ENCODE measurements at regions not wholly inside any gene's neighbourhood (a gene's known extent, or its start where the extent isn't known, plus 50 kb on each side); places are given as distances from the start of the nearest gene placed in this dataset.

DNA sequence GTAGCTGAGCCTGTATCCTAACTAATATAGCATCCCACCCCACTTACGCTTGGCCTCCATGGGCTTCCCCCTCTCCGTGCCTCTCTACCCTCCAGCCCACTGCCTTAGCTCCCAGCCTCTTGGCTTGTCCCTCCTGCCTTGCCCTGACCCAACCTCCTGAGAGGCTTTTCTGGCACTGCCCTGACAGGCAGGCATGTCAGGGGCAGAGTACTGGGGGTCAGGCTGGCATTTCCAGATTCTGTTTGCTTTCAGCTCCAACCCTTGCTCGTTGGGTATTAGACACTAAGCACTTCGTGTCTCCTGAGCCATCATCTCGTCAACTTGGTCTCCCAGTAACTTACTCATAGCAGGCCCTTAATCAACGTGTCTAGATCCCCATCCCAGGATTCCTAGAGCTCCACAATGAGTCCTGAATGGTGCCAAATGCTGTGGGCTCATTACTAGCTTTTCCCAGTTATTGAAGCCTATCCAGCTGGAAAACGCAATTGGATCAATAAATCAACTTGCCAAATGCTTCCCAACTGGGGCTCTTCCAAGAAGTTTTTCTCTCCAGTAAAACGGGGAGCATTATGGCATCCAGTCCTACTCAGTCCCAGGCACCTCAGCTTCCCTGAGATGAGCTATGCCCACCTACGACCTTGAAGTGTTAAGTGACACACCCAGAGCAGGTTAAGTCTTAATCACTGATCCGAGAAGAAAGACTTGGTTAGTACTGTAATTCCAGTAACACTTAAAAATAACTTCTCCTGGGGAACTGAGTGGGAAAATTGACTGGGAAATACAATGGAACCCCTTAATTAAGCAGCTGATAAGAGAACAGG, 78.5 kb upstream of the DLG1 start:
- peaks cover 2% of the 10 kb centered on the region for H3K27me3 Mint-ChIP-seq (ENCODE audit: low read depth)
- H3K4me1 Mint-ChIP-seq (ENCODE audit: low read depth): no peaks in the 10 kb centered on the region
- H3K9me3 Mint-ChIP-seq: no peaks in the 10 kb centered on the region
- no peak for ATAC-seq
- H3K36me3 Mint-ChIP-seq (ENCODE audit: insufficient read depth): no peaks in the 10 kb centered on the region
- H3K4me3 Mint-ChIP-seq: no peak overlapping the region
- DNase-seq: no peak

DNA sequence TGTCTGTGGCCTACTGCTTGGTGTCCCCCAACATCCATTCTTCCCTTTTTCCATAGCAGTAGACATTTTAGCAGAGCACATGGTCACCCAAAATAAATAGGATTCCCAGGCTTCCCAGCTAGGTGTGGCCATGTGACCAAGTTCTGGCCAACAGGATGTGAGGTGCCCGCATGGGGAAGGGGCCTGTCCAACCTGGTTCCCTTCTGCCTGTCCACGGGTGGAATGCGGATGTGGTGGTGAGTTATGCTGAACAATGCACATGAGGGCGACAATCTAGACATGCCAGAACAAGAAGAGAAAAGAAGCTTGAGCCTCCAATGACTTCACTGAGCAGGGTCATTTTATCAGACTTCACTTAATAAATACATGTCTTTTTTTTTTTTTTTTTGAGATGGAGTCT, 77.6 kb upstream of the DLG1 start:
- Mint-ChIP-seq H3K4me3 (no peak overlapping the region), H3K27me3 (ENCODE audit: low read depth) (peaks cover 2% of the 10 kb centered on the region), H3K4me1 (ENCODE audit: low read depth) (no peaks in the 10 kb centered on the region), H3K36me3 (ENCODE audit: insufficient read depth) (no peaks in the 10 kb centered on the region), H3K9me3 (no peaks in the 10 kb centered on the region)
- ATAC-seq (no peak), DNase-seq (no peak)

- H3K36me3 Mint-ChIP-seq (ENCODE audit: insufficient read depth): no peaks in the 10 kb centered on the region
- H3K4me1 Mint-ChIP-seq (ENCODE audit: low read depth): no peaks in the 10 kb centered on the region
- peaks cover 2% of the 10 kb centered on the region for H3K27me3 Mint-ChIP-seq (ENCODE audit: low read depth)
- ATAC-seq (no peak), DNase-seq (no peak)
- H3K9me3 Mint-ChIP-seq: no peaks in the 10 kb centered on the region
- no peak overlapping the region for H3K4me3 Mint-ChIP-seq
Measured at GRCh38 chr3:197375001-197375441, 76.6 kb upstream of the DLG1 start.

- H3K27me3 Mint-ChIP-seq (ENCODE audit: low read depth): peaks cover 4% of the 10 kb centered on the region
- H3K4me1 Mint-ChIP-seq (ENCODE audit: low read depth): no peaks in the 10 kb centered on the region
- no peaks in the 10 kb centered on the region for H3K36me3 Mint-ChIP-seq (ENCODE audit: insufficient read depth)
- DNase-seq (no peak), ATAC-seq (no peak)
- H3K9me3 Mint-ChIP-seq: no peaks in the 10 kb centered on the region
- no peak overlapping the region for H3K4me3 Mint-ChIP-seq
Measured at GRCh38 chr3:197373096-197373495, 74.7 kb upstream of the DLG1 start.

- no peaks in the 10 kb centered on the region for H3K9me3 Mint-ChIP-seq
- ATAC-seq: no peak
- peaks cover 4% of the 10 kb centered on the region for H3K27me3 Mint-ChIP-seq (ENCODE audit: low read depth)
- H3K36me3 Mint-ChIP-seq (ENCODE audit: insufficient read depth): no peaks in the 10 kb centered on the region
- H3K4me3 Mint-ChIP-seq: no peak overlapping the region
- H3K4me1 Mint-ChIP-seq (ENCODE audit: low read depth): no peaks in the 10 kb centered on the region
- DNase-seq: no peak
Measured at GRCh38 chr3:197372047-197372661, 73.7 kb upstream of the DLG1 start.

DNA sequence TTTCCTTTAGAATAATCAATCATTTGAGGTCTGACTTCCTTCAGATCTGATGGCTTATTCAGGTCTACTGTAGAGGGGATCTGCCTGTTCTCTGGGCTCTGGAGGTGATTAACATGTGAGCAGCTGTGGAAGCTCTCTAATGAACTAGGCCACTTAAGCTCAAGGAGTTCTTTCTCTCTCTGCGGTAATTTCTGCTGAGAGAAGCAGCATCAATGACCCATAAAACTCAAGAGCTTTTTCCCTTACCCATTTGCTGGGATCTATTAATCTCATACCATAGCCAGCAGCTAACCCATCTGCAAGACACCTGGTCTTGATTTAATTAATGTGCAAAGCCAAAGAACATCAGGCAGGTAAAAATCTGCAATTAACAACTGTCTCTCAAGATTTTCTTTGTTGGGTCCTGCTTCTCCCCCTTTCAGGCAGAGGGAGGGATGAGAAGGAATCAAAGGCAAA, 73.2 kb upstream of the DLG1 start:
- Mint-ChIP-seq H3K36me3 (ENCODE audit: insufficient read depth) (no peaks in the 10 kb centered on the region), H3K27me3 (ENCODE audit: low read depth) (peaks cover 4% of the 10 kb centered on the region), H3K4me1 (ENCODE audit: low read depth) (no peaks in the 10 kb centered on the region), H3K9me3 (no peaks in the 10 kb centered on the region), H3K4me3 (no peak overlapping the region)
- DNase-seq: no peak
- no peak for ATAC-seq

DNA sequence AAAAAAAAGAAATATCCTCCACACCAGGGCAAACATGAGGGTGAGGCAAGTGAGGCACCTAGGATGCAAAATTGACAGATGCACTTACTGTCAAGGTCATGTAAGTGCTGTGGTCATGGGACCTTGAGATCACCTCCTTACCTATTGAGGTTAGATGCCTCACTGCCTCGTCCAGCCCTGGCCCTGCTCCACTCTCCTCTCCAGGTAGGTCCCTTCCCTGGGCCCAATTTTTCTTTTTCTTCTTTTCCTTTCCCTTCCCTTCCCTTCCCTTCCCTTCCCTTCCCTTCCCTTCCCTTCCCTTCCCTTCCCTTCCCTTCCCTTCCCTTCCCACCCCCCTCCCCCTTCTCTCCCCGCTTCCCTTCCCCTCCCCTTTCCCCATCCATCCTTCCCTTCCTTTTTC, 71.1 kb upstream of the DLG1 start:
- H3K36me3 Mint-ChIP-seq (ENCODE audit: insufficient read depth): no peaks in the 10 kb centered on the region
- H3K4me3 Mint-ChIP-seq: no peak overlapping the region
- no peaks in the 10 kb centered on the region for H3K9me3 Mint-ChIP-seq
- no peaks in the 10 kb centered on the region for H3K4me1 Mint-ChIP-seq (ENCODE audit: low read depth)
- DNase-seq (no peak), ATAC-seq (no peak)
- H3K27me3 Mint-ChIP-seq (ENCODE audit: low read depth): peaks cover 10% of the 10 kb centered on the region

DNA sequence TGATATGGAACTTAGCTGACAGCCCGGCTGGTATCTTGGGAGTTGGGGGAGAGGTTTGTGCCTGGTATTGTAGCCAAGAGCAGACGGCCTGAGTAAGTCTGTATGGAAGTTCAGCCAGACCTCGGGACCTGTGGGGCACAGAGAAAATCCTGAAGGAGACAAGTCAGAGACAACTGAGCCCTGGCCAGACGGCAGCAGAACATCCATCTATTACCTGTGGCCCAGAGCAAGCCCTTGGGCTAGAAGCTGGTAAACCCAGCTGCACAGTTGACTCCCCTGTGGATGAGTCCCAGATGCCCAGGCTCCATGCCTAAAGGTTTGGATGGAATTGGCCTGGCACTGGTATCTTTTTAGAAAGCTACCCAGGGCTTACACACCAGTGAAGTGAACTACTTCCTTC, 70.4 kb upstream of the DLG1 start:
- Mint-ChIP-seq H3K4me3 (no peak overlapping the region), H3K27me3 (ENCODE audit: low read depth) (peaks cover 10% of the 10 kb centered on the region), H3K9me3 (no peaks in the 10 kb centered on the region), H3K4me1 (ENCODE audit: low read depth) (no peaks in the 10 kb centered on the region), H3K36me3 (ENCODE audit: insufficient read depth) (no peaks in the 10 kb centered on the region)
- ATAC-seq: no peak
- no peak for DNase-seq

DNA sequence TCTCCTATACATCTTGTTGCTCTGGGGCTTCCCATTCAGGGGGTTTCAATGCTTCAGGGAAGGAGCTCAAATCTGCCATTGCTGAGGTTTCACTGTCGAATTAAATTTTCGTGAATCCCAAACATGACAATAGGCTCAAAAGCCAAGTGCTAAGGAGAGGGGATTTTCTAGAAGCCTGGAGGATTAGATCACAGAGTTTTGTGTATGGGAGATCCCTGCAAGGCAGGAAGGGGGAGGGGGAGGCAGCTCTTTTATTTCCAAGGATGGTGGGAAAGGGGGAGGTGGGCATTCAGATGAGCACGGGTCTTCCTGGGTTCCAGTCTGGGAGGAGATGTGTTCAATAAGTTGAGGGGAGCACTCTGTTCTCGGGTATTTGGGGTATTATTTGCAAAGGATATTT, 69.9 kb upstream of the DLG1 start:
- Mint-ChIP-seq H3K4me1 (ENCODE audit: low read depth) (no peaks in the 10 kb centered on the region), H3K27me3 (ENCODE audit: low read depth) (peaks cover 10% of the 10 kb centered on the region), H3K9me3 (no peaks in the 10 kb centered on the region), H3K4me3 (no peak overlapping the region), H3K36me3 (ENCODE audit: insufficient read depth) (no peaks in the 10 kb centered on the region)
- DNase-seq (no peak), ATAC-seq (no peak)

DNA sequence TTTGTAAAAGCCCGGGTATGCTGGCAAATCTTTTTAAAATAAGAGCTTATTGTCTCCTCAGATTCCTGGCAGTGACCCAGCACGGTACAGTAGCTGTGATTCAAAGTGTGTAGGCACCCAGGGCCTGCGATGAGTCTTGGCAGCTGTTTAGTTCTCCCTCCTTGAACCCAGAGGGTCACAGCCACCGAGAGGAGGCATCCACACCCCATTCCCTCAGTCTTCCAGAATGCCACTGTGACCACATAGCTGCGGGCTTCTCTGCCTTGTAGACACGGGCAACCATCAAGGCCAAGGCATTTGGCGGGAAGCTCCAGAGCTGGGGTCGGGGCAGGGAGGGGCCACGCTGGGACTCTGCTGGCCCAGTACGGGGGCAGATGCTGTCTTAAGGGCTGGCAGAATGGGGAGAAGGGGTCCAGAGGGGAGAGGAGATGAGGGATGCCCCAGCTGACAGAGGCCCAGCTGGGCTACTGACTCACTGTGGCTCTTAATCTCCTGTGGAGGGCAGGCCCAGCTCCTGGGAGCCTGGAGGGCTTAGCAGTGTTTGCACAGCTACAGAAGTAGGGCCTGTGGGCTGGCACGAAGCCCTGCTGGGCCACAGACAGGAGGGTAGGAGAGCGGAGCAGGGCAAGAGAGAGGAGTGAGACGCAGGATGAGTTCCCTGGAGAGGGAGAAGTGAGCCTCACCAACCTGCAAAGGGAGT, 68.8 kb upstream of the DLG1 start:
- H3K4me3 Mint-ChIP-seq: no peak overlapping the region
- no peak for ATAC-seq
- no peak for DNase-seq
- no peaks in the 10 kb centered on the region for H3K4me1 Mint-ChIP-seq (ENCODE audit: low read depth)
- peaks cover 10% of the 10 kb centered on the region for H3K27me3 Mint-ChIP-seq (ENCODE audit: low read depth)
- H3K9me3 Mint-ChIP-seq: no peaks in the 10 kb centered on the region
- no peaks in the 10 kb centered on the region for H3K36me3 Mint-ChIP-seq (ENCODE audit: insufficient read depth)

DNA sequence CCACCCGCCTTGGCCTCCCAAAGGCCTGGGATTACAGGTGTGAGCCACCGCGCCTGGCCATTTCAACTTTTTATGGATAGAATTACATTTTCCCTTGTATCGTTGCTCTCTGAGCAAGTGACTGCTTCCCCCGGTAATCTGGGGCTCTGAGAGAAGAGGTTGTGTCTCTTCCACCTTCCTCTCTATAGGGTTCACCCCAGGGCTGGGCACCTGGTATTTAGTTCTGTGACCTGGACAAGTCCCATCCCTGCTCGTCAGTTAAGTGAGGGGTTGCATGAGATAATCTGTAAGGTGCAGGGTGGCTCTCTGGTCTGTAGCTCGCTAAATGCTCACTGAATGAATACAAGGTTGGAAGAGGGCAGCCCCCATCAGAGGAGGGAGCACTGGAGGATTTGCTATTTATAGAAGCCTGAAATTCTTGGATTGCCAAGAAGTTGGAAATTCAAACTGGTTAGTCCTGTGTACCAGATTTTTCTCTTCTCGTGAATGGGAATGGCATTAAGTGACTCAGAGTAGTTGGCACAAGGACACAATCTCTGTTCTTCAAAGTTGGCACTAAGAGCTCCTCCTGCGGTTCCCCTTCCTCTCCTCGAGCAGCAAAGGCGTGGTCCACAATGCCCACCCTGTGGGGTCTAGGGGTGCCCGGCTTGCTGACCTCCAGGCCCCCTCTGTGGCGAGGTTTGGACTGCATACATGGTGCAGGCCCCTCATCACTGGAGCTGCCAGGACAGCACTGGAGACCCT, 68.1 kb upstream of the DLG1 start:
- H3K4me1 Mint-ChIP-seq (ENCODE audit: low read depth): no peaks in the 10 kb centered on the region

GRCh38 chr3:197365586-197365985, 67.2 kb upstream of the DLG1 start:
- H3K4me3 Mint-ChIP-seq: no peak overlapping the region
- H3K4me1 Mint-ChIP-seq (ENCODE audit: low read depth): no peaks in the 10 kb centered on the region
- no peak for ATAC-seq
- peaks cover 2% of the 10 kb centered on the region for H3K36me3 Mint-ChIP-seq (ENCODE audit: insufficient read depth)
- peaks cover 10% of the 10 kb centered on the region for H3K27me3 Mint-ChIP-seq (ENCODE audit: low read depth)
- peaks cover 3% of the 10 kb centered on the region for H3K9me3 Mint-ChIP-seq
- DNase-seq: no peak

More for the DNA sequence above, 68.1 kb upstream of the DLG1 start:
- DNase-seq: no peak
- Mint-ChIP-seq H3K4me3 (no peak overlapping the region), H3K36me3 (ENCODE audit: insufficient read depth) (no peaks in the 10 kb centered on the region), H3K27me3 (ENCODE audit: low read depth) (peaks cover 10% of the 10 kb centered on the region), H3K9me3 (no peaks in the 10 kb centered on the region)
- no peak for ATAC-seq

DNA sequence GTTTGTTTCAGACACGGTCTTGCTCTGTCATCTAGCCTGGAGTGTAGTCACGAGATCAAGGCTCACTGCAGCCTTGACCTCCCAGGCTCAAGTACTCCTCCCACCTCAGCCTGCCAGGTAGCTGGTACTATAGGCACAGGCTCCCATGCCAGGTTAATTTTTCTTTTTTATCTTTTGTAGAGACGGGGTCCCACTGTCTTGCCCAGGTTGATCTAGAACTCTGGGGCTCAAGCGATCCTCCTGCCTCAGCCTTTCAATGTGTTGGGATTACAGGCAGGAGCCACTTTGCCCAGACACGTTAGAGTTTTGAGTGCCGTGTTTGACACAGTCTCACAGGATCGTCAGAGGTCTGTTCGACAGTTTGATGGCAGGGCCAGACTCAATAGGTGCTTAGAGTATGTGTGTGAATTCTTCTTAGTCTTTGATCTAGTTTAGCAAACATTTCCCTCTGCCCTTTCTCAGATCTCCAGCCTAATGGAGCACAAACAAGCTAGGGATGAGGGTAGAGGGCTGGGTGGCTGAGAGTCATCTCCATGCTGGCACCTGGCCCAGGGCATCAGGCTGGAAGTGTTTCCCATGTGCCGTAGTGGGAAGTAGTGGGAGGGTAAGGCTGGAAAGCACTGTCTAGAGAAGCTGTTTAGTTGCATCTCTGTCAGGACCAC, 66.1 kb upstream of the DLG1 start:
- H3K4me3 Mint-ChIP-seq: no peak overlapping the region

More for the DNA sequence above, 66.1 kb upstream of the DLG1 start:
- Mint-ChIP-seq H3K36me3 (ENCODE audit: insufficient read depth) (peaks cover 2% of the 10 kb centered on the region), H3K4me1 (ENCODE audit: low read depth) (no peaks in the 10 kb centered on the region), H3K27me3 (ENCODE audit: low read depth) (peaks cover 10% of the 10 kb centered on the region), H3K9me3 (peaks cover 7% of the 10 kb centered on the region)
- ATAC-seq (no peak), DNase-seq (no peak)

Measured in activated T-cell treated with anti-CD3 and anti-CD28 coated beads, Interleukin-2, amount 50 U/mL, for 4 hours (primary cell).